GM21390 (cell line): ENCODE measurements at regions not wholly inside any gene's neighbourhood (a gene's known extent, or its start where the extent isn't known, plus 50 kb on each side); places are given as distances from the start of the nearest gene placed in this dataset.
"Not testable (repeated sequence)": the region's sequence is repeated elsewhere in the genome, so short reads cannot be mapped to it uniquely, and the experiment has no call there.

ENCODE experiments used
- ATAC-seq: cut with Tn5 transposase; IDR thresholded peaks from one replicate; pipeline ENCODE4 v1.9.1; 2021; ENCODE audit not compliant: unreplicated experiment

GRCh38 chr12:116360579-116361413 is 83.3 kb upstream of the MED13L start:
- no peak for ATAC-seq

GRCh38 chr12:116361414-116362223 is 84.1 kb upstream of the MED13L start:
- ATAC-seq: no peak

- ATAC-seq: no peak
These were observed 87.6 kb upstream of the MED13L start for GRCh38 chr12:116365114-116365513.

- ATAC-seq: no peak
These were observed 88.3 kb upstream of the MED13L start for GRCh38 chr12:116365606-116366455.

GRCh38 chr12:116366456-116366776 is 88.9 kb upstream of the MED13L start:
- no peak for ATAC-seq

GRCh38 chr12:116366824-116367223 is 89.3 kb upstream of the MED13L start:
- no peak for ATAC-seq

- no peak for ATAC-seq
These were observed 91.0 kb upstream of the MED13L start for GRCh38 chr12:116368196-116369194.

GRCh38 chr12:116370004-116370404 is 92.5 kb upstream of the MED13L start:
- no peak for ATAC-seq

- no peak for ATAC-seq
These were observed 93.5 kb upstream of the MED13L start for GRCh38 chr12:116370886-116371580.

- no peak for ATAC-seq
These were observed 95.3 kb upstream of the MED13L start for GRCh38 chr12:116372815-116373214.

- ATAC-seq: no peak
These were observed 96.2 kb upstream of the MED13L start for GRCh38 chr12:116373572-116374206.

- ATAC-seq: no peak
These were observed 96.7 kb upstream of the MED13L start for GRCh38 chr12:116374207-116374606.

- ATAC-seq: no peak
These were observed 97.9 kb upstream of the MED13L start for GRCh38 chr12:116375278-116375842.

GRCh38 chr12:116376354-116377193 is 99.1 kb upstream of the MED13L start:
- no peak for ATAC-seq

- ATAC-seq: not testable (repeated sequence)
These were observed 99.7 kb upstream of the MED13L start for GRCh38 chr12:116377194-116377571.

- ATAC-seq: no peak
These were observed 100.5 kb upstream of the MED13L start for GRCh38 chr12:116378002-116378401.

- no peak for ATAC-seq
These were observed 102.6 kb upstream of the MED13L start for GRCh38 chr12:116380108-116380507.

- not testable (repeated sequence) for ATAC-seq
These were observed 103.2 kb upstream of the MED13L start for GRCh38 chr12:116380740-116381139.
